IMR-90 (cell line): ENCODE measurements at regions not wholly inside any gene's neighbourhood (a gene's known extent, or its start where the extent isn't known, plus 50 kb on each side); places are given as distances from the start of the nearest gene placed in this dataset.

Experiments
- ATAC-seq: fragments of 200-7000 bp; cut with Tn5 transposase; 2 replicates; pipeline ENCODE4 v1.9.1; 2020; ENCODE audit warnings: low read depth, mild to moderate bottlenecking, moderate library complexity
- BruUV-seq: library from RNA; stranded (reverse); fragments of 400-500 nt; replicated peaks from 2 replicates; lab custom pipeline; 2021; lab: Mats Ljungman, UMichigan
- CTCF ChIA-PET: fragments of 300-600 bp; formaldehyde crosslinking; extraction: SDS; loops from one replicate; lab custom pipeline; 2021; ENCODE audit warnings: antibody characterized with exemption; lab: Yijun Ruan, JAX
- POLR2A ChIA-PET: fragments of 300-600 bp; sonication (Branson Sonifier 250); formaldehyde crosslinking; loops from one replicate; lab custom pipeline; 2022; ENCODE audit warnings: antibody characterized with exemption; ENCODE audit not compliant: unreplicated experiment; lab: Charles Lee
- DNase-seq: peaks from one replicate; pipeline ENCODE4 v3.0.0; 2013
- H2AFZ ChIP-seq: replicated peaks from 2 replicates; pipeline ENCODE3; 2013; ENCODE audit warnings: low read length, mild to moderate bottlenecking; ENCODE audit not compliant: poor library complexity
- H2AK5ac ChIP-seq: 2 replicates; pipeline ENCODE4 v1.6.1; 2013; ENCODE audit warnings: low read depth, low read length, inconsistent platforms
- H2AK9ac ChIP-seq: replicated peaks from 2 replicates; pipeline ENCODE3; 2013; ENCODE audit warnings: mild to moderate bottlenecking, low read depth, low read length, moderate library complexity; ENCODE audit not compliant: poor library complexity
- H2BK120ac ChIP-seq: 2 replicates; pipeline ENCODE4 v1.6.1; 2013; ENCODE audit warnings: low read depth, low read length, inconsistent platforms
- H2BK15ac ChIP-seq: 3 replicates; pipeline ENCODE4 v1.6.1; 2013; ENCODE audit warnings: low read depth, low read length, inconsistent platforms
- H2BK20ac ChIP-seq: 2 replicates; pipeline ENCODE4 v1.6.1; 2013; ENCODE audit warnings: low read depth, mild to moderate bottlenecking, inconsistent platforms, low read length, moderate library complexity
- H2BK5ac ChIP-seq: 2 replicates; pipeline ENCODE4 v1.6.1; 2013; ENCODE audit warnings: mild to moderate bottlenecking, low read depth, low read length, inconsistent platforms; ENCODE audit not compliant: poor library complexity, severe bottlenecking
- H3K14ac ChIP-seq: replicated peaks from 2 replicates; pipeline ENCODE4 v1.6.1; 2013; ENCODE audit warnings: low read depth, low read length, inconsistent platforms
- H3K18ac ChIP-seq: 2 replicates; pipeline ENCODE4 v1.6.1; 2013; ENCODE audit warnings: low read depth, low read length, control low read depth
- H3K23ac ChIP-seq: 2 replicates; pipeline ENCODE4 v1.6.1; 2013; ENCODE audit warnings: low read depth, low read length, inconsistent platforms
- H3K27ac ChIP-seq: 2 replicates; pipeline ENCODE4 v1.5.1; 2013; ENCODE audit warnings: mild to moderate bottlenecking, control low read depth, low read length; ENCODE audit not compliant: insufficient read depth
- H3K27me3 ChIP-seq: 2 replicates; pipeline ENCODE4 v1.6.1; 2013; ENCODE audit warnings: low read length; ENCODE audit not compliant: control insufficient read depth, insufficient read depth
- H3K36me3 ChIP-seq: 2 replicates; pipeline ENCODE4 v1.6.1; 2013; ENCODE audit warnings: low read length, mixed read lengths; ENCODE audit not compliant: control insufficient read depth, insufficient read depth
- H3K4ac ChIP-seq: 2 replicates; pipeline ENCODE4 v1.6.1; 2013; ENCODE audit warnings: low read depth, low read length, inconsistent platforms
- H3K4me1 ChIP-seq: 2 replicates; pipeline ENCODE4 v1.6.1; 2013; ENCODE audit warnings: low read length, mixed read lengths; ENCODE audit not compliant: control insufficient read depth, insufficient read depth
- H3K4me2 ChIP-seq: 2 replicates; pipeline ENCODE4 v1.6.1; 2013; ENCODE audit warnings: low read depth, mild to moderate bottlenecking, control low read depth, low read length, moderate library complexity
- H3K4me3 ChIP-seq: 2 replicates; pipeline ENCODE4 v1.5.1; 2013; ENCODE audit warnings: low read depth, mild to moderate bottlenecking, control low read depth, low read length, moderate library complexity; ENCODE audit not compliant: insufficient read depth
- H3K56ac ChIP-seq: 2 replicates; pipeline ENCODE4 v1.6.1; 2013; ENCODE audit warnings: low read length, inconsistent platforms; ENCODE audit not compliant: insufficient read depth; ENCODE audit errors: extremely low read depth
- H3K79me1 ChIP-seq, 2 experiments: 2 replicates each; pipeline ENCODE4 v1.6.1; 2013; ENCODE audit warnings: low read length in 2 of 2, inconsistent platforms in 1 of 2, low read depth in 1 of 2
- H3K9ac ChIP-seq: 2 replicates; pipeline ENCODE4 v1.6.1; 2013; ENCODE audit warnings: low read depth, low read length, control low read depth
- H3K9me1 ChIP-seq: 2 replicates; pipeline ENCODE4 v1.6.1; 2013; ENCODE audit warnings: low read length, inconsistent platforms; ENCODE audit not compliant: insufficient read depth
- H3K9me3 ChIP-seq: 2 replicates; pipeline ENCODE4 v1.6.1; 2013; ENCODE audit warnings: low read length; ENCODE audit not compliant: control insufficient read depth, insufficient read depth
- H4K20me1 ChIP-seq: 2 replicates; pipeline ENCODE4 v1.6.1; 2013; ENCODE audit warnings: low read length, inconsistent platforms; ENCODE audit not compliant: insufficient read depth
- H4K5ac ChIP-seq: 2 replicates; pipeline ENCODE4 v1.6.1; 2013; ENCODE audit warnings: mild to moderate bottlenecking, low read depth, low read length, control low read depth
- H4K8ac ChIP-seq, 2 experiments: 2 replicates each; pipeline ENCODE4 v1.6.1; 2013; ENCODE audit warnings: low read depth in 2 of 2, low read length in 2 of 2, control low read depth in 1 of 2, inconsistent platforms in 1 of 2
- H4K91ac ChIP-seq: 2 replicates; pipeline ENCODE4 v1.6.1; 2013; ENCODE audit warnings: low read depth, low read length, inconsistent platforms; ENCODE audit not compliant: insufficient read depth
- POLR2A ChIP-seq: IDR thresholded peaks from 2 replicates; pipeline ENCODE4 v1.6.1; 2012; ENCODE audit warnings: mild to moderate bottlenecking, low read depth, low read length
- RAD21 ChIP-seq: IDR thresholded peaks from 2 replicates; pipeline ENCODE4 v1.6.1; 2012; ENCODE audit warnings: low read length, improper control_type of control experiment
- WGBS, 2 experiments: methylation state at CpG; one replicate each; pipeline versions ENCODE4 v1.1.5 to v1.1.7; 2013; ENCODE audit warnings: missing lambda C conversion rate in 2 of 2; ENCODE audit not compliant: insufficient read length in 1 of 2; ENCODE audit errors: extremely low coverage in 2 of 2; 5-methylcytosine and 5-hydroxymethylcytosine counted together
- dilution Hi-C: fragments of 300-500 bp; cut with HindIII; formaldehyde crosslinking; loops from one replicate; pipeline ENCODE4 v1.14.3; 2018; ENCODE audit warnings: low sequenced_read_pairs; ENCODE audit not compliant: unreplicated experiment
- in situ Hi-C: fragments of 300-500 bp; cut with MboI; formaldehyde crosslinking; loops from 3 replicates; pipeline ENCODE4 v1.14.3; 2019; ENCODE audit warnings: low sequenced_read_pairs, inconsistent platforms, mixed read lengths
- intact Hi-C: fragments of 100-400 bp; cut with micrococcal nuclease; formaldehyde crosslinking; loops from 2 replicates; pipeline ENCODE4 v1.10.0; 2022

DNA sequence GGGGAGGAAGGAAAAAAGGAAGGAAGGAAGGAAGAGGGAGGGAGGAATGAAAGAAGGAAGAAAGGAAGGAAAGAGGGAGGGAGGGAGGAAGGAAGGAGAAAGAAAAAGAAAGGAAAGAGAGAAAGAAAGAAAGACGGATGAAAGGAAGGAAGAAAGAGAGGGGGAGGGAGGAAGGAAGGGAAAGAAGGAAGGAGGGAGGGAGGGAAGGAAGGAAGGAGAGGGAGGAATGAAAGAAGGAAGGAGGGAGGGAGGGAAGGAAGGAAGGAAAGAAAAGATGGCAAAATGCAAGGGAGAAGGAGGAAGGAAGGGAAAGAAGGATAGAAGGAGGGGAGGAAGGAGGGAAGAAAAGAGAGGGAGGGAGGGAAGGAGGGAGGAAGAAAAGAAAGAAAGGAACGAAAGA, 257.3 kb upstream of the C16orf82 start:
- Histone ChIP-seq H3K14ac (no peak overlapping the region), H2BK5ac (no peak overlapping the region), H2BK20ac (no peak overlapping the region), H3K56ac (no peak overlapping the region), H2AK5ac (no peak overlapping the region), H3K4me3 (no peak overlapping the region), H3K4me2 (no peak overlapping the region), H3K27ac (no peak overlapping the region), H4K8ac (no peak overlapping the region), H3K9me3 (no peaks in the 10 kb centered on the region), H2AK9ac (no peak overlapping the region), H3K4ac (no peak overlapping the region), H4K5ac (no peak overlapping the region), H3K36me3 (no peaks in the 10 kb centered on the region), H3K27me3 (no peaks in the 10 kb centered on the region), H4K91ac (no peak overlapping the region), H2BK15ac (no peak overlapping the region), H4K20me1 (no peaks in the 10 kb centered on the region), H3K9ac (no peak overlapping the region), H3K9me1 (no peaks in the 10 kb centered on the region), H2BK120ac (no peak overlapping the region), H3K18ac (no peak overlapping the region), H3K23ac (no peak overlapping the region), H2AFZ (no peak overlapping the region), H3K4me1 (no peaks in the 10 kb centered on the region), H3K79me1 (no peaks in the 10 kb centered on the region)
- no TSS peak for BruUV-seq
- in situ Hi-C loops (no loop called here), intact Hi-C loops (no loop called here), dilution Hi-C loops (no loop called here)
- ChIA-PET CTCF (no interaction called here), POLR2A (no interaction called here)
- TF ChIP-seq RAD21 (no peak), POLR2A (no peak)
- no peak for DNase-seq
- ATAC-seq = no peak
- WGBS, 2 experiments = 40 to 100% methylated on average over 1 of the region's 2 CpGs
